B cell (primary cell): ENCODE measurements at regions not wholly inside any gene's neighbourhood (a gene's known extent, or its start where the extent isn't known, plus 50 kb on each side); places are given as distances from the start of the nearest gene placed in this dataset.

Experiments used
- ATAC-seq: fragments of 200-7000 bp; cut with Tn5 transposase; one replicate; pipeline ENCODE4 v1.10.0; 2021; ENCODE audit warnings: low read depth, mild to moderate bottlenecking, moderate number of reproducible peaks, moderate library complexity
- CTCF ChIA-PET: fragments of 350-600 bp; sonication (Branson Sonifier 250); formaldehyde crosslinking; loops from one replicate; lab custom pipeline; 2021; ENCODE audit warnings: antibody characterized with exemption, inconsistent platforms; lab: Charles Lee
- POLR2A ChIA-PET: fragments of 350-600 bp; sonication (Branson Sonifier 250); formaldehyde crosslinking; loops from one replicate; lab custom pipeline; 2021; ENCODE audit warnings: antibody characterized with exemption; lab: Charles Lee
- DNase-seq: peaks from one replicate; pipeline ENCODE4 v3.0.0; 2013
- H2AFZ ChIP-seq: 2 replicates; pipeline ENCODE4 v1.6.1; 2012; ENCODE audit warnings: mild to moderate bottlenecking, low read depth, low read length; ENCODE audit not compliant: insufficient read depth, poor library complexity, severe bottlenecking
- H3K27ac ChIP-seq, 2 donors: 1 replicate in 1 of 2; 2 replicates in 1 of 2; pipeline ENCODE4 v1.5.1; 2012 to 2013; ENCODE audit warnings: low read length in 2 of 2, mild to moderate bottlenecking in 2 of 2, moderate library complexity in 1 of 2
- H3K27me3 ChIP-seq, 4 experiments: fragments of 200-600 bp in 1 of 4; sonication (generic) in 1 of 4; replicated peaks in 1 of 4; 1 replicate in 2 of 4; 2 replicates in 2 of 4; pipeline versions ENCODE4 v1.6.1 to v1.7.0; 2013 to 2016; ENCODE audit warnings: low read length in 3 of 4, mild to moderate bottlenecking in 2 of 4, mixed read lengths in 1 of 4, moderate library complexity in 1 of 4; ENCODE audit not compliant: insufficient read depth in 4 of 4, control insufficient read depth in 3 of 4; ENCODE audit errors: control extremely low read depth in 1 of 4
- H3K36me3 ChIP-seq, 2 experiments: replicated peaks in 1 of 2; 1 replicate in 1 of 2; 2 replicates in 1 of 2; pipeline versions ENCODE4 v1.6.1 to v1.7.1; 2013; ENCODE audit warnings: low read length in 1 of 2; ENCODE audit not compliant: insufficient read depth in 2 of 2, control insufficient read depth in 1 of 2; ENCODE audit errors: control extremely low read depth in 1 of 2, extremely low read depth in 1 of 2
- H3K4me1 ChIP-seq, 2 donors: fragments of 200-600 bp in 1 of 2; sonication (generic) in 1 of 2; 1 replicate in 1 of 2; 2 replicates in 1 of 2; pipeline versions ENCODE4 v1.5.1 to v1.6.1; 2013 to 2017; ENCODE audit warnings: low read length in 2 of 2; ENCODE audit not compliant: control insufficient read depth in 2 of 2, insufficient read depth in 2 of 2
- H3K4me2 ChIP-seq: replicated peaks from 2 replicates; pipeline ENCODE3; 2012; ENCODE audit warnings: mild to moderate bottlenecking, low read depth, low read length; ENCODE audit not compliant: poor library complexity, severe bottlenecking
- H3K4me3 ChIP-seq, 5 experiments: fragments of 200-600 bp in 1 of 5; sonication (generic) in 1 of 5; 1 replicate in 3 of 5; 2 replicates in 2 of 5; pipeline versions ENCODE4 v1.5.1 to v1.7.0; 2011 to 2016; ENCODE audit warnings: low read length in 4 of 5, mild to moderate bottlenecking in 4 of 5, low read depth in 2 of 5, control low read depth in 1 of 5, moderate library complexity in 1 of 5; ENCODE audit not compliant: insufficient read depth in 1 of 5; ENCODE audit errors: control extremely low read depth in 1 of 5, extremely low read depth in 1 of 5
- H3K79me2 ChIP-seq: fragments of 200-600 bp; sonication (generic); one replicate; pipeline ENCODE4 v1.6.0; 2016; ENCODE audit warnings: low read length; ENCODE audit not compliant: control insufficient read depth, insufficient read depth
- H3K9ac ChIP-seq: fragments of 200-600 bp; sonication (generic); 2 replicates; pipeline ENCODE4 v1.6.1; 2017; ENCODE audit warnings: mild to moderate bottlenecking, low read length, moderate library complexity
- H3K9me3 ChIP-seq, 3 donors: one replicate each; pipeline versions ENCODE4 v1.6.1 to v1.7.1; 2013; ENCODE audit warnings: low read length in 2 of 3; ENCODE audit not compliant: control insufficient read depth in 2 of 3, insufficient read depth in 1 of 3; ENCODE audit errors: control extremely low read depth in 1 of 3
- H4K20me1 ChIP-seq: 2 replicates; pipeline ENCODE4 v1.6.0; 2012; ENCODE audit warnings: mild to moderate bottlenecking, low read length; ENCODE audit not compliant: insufficient read depth, control insufficient read depth, poor library complexity, severe bottlenecking
- H3K27ac Mint-ChIP-seq: one replicate; pipeline ENCODE4 v1.8.0; 2021; ENCODE audit warnings: mixed read lengths
- H3K27me3 Mint-ChIP-seq: one replicate; pipeline ENCODE4 v1.8.0; 2021; ENCODE audit warnings: mixed read lengths
- H3K4me1 Mint-ChIP-seq: one replicate; pipeline ENCODE4 v1.8.0; 2021; ENCODE audit warnings: mixed read lengths
- H3K4me3 Mint-ChIP-seq: one replicate; pipeline ENCODE4 v1.8.0; 2021; ENCODE audit warnings: mixed read lengths
- H3K9me3 Mint-ChIP-seq: one replicate; pipeline ENCODE4 v1.8.0; 2022; ENCODE audit warnings: mixed read lengths; ENCODE audit not compliant: insufficient read depth
- CTCF ChIP-seq: fragments of 200-600 bp; IDR thresholded peaks from one replicate; pipeline ENCODE4 v1.8.0; 2022; ENCODE audit warnings: antibody characterized with exemption, mild to moderate bottlenecking
- EZH2 ChIP-seq: IDR thresholded peaks from 2 replicates; pipeline ENCODE4 v1.6.1; 2012; ENCODE audit warnings: borderline replicate concordance, low read depth, mild to moderate bottlenecking, moderate library complexity, low read length; ENCODE audit not compliant: insufficient read depth, poor library complexity, severe bottlenecking
- WGBS: methylation state at CpG from one replicate; pipeline ENCODE4 v1.1.5; 2013; ENCODE audit warnings: missing lambda C conversion rate; ENCODE audit not compliant: insufficient coverage; 5-methylcytosine and 5-hydroxymethylcytosine counted together
- intact Hi-C: fragments of 100-400 bp; cut with micrococcal nuclease; formaldehyde crosslinking; loops from one replicate; pipeline ENCODE4 v1.10.0; 2022

- Histone ChIP-seq H3K4me2 (no peak overlapping the region), H3K27ac (no peak overlapping the region), H3K9ac (no peak overlapping the region), H3K4me1 (no peaks in the 10 kb centered on the region), H3K9me3 (peaks cover 0 to 3% (median 0%) of the 10 kb centered on the region in 3 donors), H3K27me3 (peaks cover 0 to 3% (median 0%) of the 10 kb centered on the region in 4 experiments), H4K20me1 (no peaks in the 10 kb centered on the region), H2AFZ (no peak overlapping the region), H3K4me3 (no peak overlapping the region), H3K36me3 (no peaks in the 10 kb centered on the region), H3K79me2 (no peaks in the 10 kb centered on the region)
- CTCF ChIA-PET: interaction anchor here (1.6 kb wide), 1 partner anchor 751 kb away, joined by 3 read pairs; no protein-coding TSS in a partner anchor
- DNase-seq (no peak), ATAC-seq (no peak)
- Mint-ChIP-seq H3K9me3 (no peaks in the 10 kb centered on the region), H3K27me3 (peaks cover 36% of the 10 kb centered on the region), H3K4me3 (no peak overlapping the region), H3K4me1 (no peaks in the 10 kb centered on the region), H3K27ac (no peak overlapping the region)
- intact Hi-C loops: no loop called here
- TF ChIP-seq CTCF (no peak), EZH2 (no peak)
- WGBS: no CpG with 5 or more reads among the region's 6 CpGs
- POLR2A ChIA-PET: no interaction called here
These were observed 50.0 kb upstream of the EMX2 start for GRCh38 chr10:117492504-117492903.

GRCh38 chr10:117488004-117488403, 54.5 kb upstream of the EMX2 start:
- H3K4me3 ChIP-seq: no peak overlapping the region
- no peaks in the 10 kb centered on the region for H3K9me3 ChIP-seq
- ChIA-PET CTCF (no interaction called here), POLR2A (no interaction called here)
- Mint-ChIP-seq H3K4me1 (no peaks in the 10 kb centered on the region), H3K4me3 (no peak overlapping the region), H3K9me3 (no peaks in the 10 kb centered on the region), H3K27ac (no peak overlapping the region), H3K27me3 (peaks cover 12% of the 10 kb centered on the region)
- H4K20me1 ChIP-seq: no peaks in the 10 kb centered on the region
- H3K27ac ChIP-seq: no peak overlapping the region
- intact Hi-C loops: no loop called here
- no peak overlapping the region for H3K4me2 ChIP-seq
- H3K4me1 ChIP-seq: no peaks in the 10 kb centered on the region
- no peak overlapping the region for H3K9ac ChIP-seq
- DNase-seq (no peak), ATAC-seq (no peak)
- 90% methylated on average over 3 of the region's 7 CpGs for WGBS
- H3K79me2 ChIP-seq: no peaks in the 10 kb centered on the region
- H2AFZ ChIP-seq: no peak overlapping the region
- no peaks in the 10 kb centered on the region for H3K27me3 ChIP-seq
- TF ChIP-seq EZH2: no peak
- no peaks in the 10 kb centered on the region for H3K36me3 ChIP-seq
